GM12874 (cell line): ENCODE measurements at regions not wholly inside any gene's neighbourhood (a gene's known extent, or its start where the extent isn't known, plus 50 kb on each side); places are given as distances from the start of the nearest gene placed in this dataset.

Experiments
- TF ChIP-seq, protein P1 (sequence below): IDR thresholded peaks from 2 replicates; pipeline ENCODE4 v1.5.1; 2011; ENCODE audit warnings: low read depth, mild to moderate bottlenecking, control low read depth, low read length, moderate library complexity; ENCODE audit not compliant: insufficient read depth

- TF ChIP-seq, protein P1, sequence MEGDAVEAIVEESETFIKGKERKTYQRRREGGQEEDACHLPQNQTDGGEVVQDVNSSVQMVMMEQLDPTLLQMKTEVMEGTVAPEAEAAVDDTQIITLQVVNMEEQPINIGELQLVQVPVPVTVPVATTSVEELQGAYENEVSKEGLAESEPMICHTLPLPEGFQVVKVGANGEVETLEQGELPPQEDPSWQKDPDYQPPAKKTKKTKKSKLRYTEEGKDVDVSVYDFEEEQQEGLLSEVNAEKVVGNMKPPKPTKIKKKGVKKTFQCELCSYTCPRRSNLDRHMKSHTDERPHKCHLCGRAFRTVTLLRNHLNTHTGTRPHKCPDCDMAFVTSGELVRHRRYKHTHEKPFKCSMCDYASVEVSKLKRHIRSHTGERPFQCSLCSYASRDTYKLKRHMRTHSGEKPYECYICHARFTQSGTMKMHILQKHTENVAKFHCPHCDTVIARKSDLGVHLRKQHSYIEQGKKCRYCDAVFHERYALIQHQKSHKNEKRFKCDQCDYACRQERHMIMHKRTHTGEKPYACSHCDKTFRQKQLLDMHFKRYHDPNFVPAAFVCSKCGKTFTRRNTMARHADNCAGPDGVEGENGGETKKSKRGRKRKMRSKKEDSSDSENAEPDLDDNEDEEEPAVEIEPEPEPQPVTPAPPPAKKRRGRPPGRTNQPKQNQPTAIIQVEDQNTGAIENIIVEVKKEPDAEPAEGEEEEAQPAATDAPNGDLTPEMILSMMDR, result no peak
Observed at GRCh38 chr21:16330908-16331268, 601.1 kb downstream of the USP25 start.

- TF ChIP-seq, protein P1, result no peak
Observed at GRCh38 chr21:16337266-16337665, 607.5 kb downstream of the USP25 start.

DNA sequence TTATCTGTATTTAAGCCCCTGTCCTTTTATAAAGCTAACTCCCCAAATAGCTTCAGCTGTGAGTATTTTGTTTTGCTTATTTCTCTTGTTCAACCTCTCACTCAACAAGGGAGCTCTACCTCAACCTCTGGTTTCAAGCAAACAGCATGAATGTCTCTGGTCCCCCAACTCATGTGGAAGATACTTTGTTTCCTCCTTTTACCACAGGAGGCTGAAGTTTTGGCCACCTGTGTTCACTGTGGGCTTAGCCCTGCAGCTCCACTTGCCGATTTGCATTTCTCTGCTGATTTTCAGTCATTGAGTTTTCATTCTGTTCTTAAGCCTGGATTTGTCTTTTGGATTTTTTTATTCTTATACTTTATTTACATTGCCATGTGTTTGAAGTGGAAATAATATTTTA lies 613.1 kb downstream of the USP25 start:
- TF ChIP-seq, protein P1, result no peak

DNA sequence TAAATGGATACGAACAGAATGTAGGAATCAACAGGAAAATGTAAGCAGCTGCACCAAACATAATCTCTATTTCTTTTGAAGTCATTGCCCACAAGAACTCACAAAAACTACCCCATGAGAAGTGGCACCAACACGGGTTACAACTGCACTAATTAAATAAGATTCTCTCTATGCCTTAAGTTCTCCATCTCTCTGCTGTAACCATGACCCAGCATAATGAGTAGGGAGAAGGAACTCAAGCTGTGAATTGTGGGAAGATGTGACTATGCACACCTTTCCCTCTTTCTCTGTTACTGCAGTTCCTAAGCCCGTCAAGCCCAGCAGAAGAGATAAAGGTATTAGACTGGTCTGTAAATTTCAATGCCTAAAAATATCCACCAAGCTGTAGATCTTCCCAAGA lies 614.0 kb downstream of the USP25 start:
- TF ChIP-seq, protein P1, result no peak

DNA sequence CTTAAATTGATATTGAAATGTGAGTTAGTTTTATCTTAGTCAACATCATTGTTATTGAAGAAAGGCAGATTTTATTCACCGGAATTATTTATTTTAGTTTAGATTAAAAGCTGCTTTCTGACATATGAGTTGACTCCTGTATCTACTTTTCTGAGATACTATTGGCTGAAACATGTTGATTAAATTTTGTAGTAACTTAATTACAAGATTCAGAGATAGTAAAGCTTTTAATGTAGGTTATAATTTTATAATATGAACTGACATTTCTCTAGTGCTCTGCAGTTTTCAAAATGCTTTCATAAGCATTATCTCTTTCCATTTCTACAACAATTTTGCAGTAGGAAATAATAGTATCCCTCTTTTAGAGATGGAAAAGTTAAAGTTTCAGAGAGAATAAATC lies 616.0 kb downstream of the USP25 start:
- TF ChIP-seq, protein P1, result no peak

- TF ChIP-seq, protein P1, result no peak
Observed at GRCh38 chr21:16347223-16347622, 617.4 kb downstream of the USP25 start.

DNA sequence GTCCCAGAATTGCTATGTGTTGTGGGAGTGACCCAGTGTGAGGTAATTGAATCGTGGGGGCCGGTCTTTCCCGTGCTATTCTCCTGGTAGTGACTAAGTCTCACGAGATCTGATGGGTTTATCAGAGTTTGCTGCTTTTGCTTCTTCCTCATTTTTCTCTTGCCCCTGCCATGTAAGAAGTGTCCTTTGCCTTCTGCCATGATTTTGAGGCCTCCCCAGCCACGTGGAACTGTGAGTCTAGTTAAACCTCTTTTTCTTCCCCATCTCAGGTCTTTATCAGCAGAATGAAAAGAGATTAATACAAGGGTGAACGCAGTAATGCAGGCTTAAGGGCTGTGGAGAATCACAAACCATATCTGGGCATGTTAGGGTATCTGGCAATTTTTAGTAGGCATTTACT lies 624.0 kb downstream of the USP25 start:
- TF ChIP-seq, protein P1, result no peak

DNA sequence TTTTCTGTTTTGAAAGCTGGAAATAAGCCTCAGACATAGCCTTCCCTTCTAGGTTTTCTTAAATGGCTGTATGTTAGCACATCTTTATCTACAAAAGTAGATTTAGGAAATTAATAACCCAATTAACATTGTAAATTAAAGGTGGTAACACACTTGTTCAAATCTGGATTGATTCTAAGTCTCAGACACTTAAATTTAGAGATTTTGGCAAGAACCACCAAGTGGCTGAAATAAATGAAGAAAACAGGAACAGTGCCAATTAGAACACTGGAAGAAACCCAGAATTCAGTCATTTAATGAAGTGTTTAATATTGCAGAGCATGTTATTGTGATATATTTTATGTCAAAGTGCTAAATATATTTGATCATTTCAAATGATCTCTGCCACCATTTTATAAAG lies 628.2 kb downstream of the USP25 start:
- TF ChIP-seq, protein P1, result no peak
